ENCODE measurements at regions not wholly inside any gene's neighbourhood (a gene's known extent, or its start where the extent isn't known, plus 50 kb on each side); places are given as distances from the start of the nearest gene placed in this dataset.
"Not testable (repeated sequence)": the region's sequence is repeated elsewhere in the genome, so short reads cannot be mapped to it uniquely, and the experiment has no call there.

DNA sequence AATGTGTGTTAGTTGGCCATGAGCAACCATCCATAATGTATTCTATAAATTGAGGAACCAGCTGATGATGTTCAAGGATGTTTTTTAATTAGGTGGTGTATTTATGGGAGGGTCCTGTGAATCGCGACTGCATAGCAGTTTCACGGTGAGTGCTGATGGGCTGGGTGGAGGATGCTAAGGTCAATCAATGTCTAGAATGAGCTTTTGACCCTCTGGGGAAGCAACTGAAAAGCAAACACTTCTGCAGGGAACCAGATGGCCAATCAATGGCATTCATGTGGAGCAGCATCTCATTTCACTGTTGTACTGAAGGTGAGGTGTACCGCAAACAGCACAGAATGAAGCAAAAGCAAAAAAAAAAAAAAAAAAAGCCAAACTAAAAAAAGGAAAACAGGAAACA, 676.1 kb upstream of the TMEM132C start:
- no peak for DNase-seq

DNA sequence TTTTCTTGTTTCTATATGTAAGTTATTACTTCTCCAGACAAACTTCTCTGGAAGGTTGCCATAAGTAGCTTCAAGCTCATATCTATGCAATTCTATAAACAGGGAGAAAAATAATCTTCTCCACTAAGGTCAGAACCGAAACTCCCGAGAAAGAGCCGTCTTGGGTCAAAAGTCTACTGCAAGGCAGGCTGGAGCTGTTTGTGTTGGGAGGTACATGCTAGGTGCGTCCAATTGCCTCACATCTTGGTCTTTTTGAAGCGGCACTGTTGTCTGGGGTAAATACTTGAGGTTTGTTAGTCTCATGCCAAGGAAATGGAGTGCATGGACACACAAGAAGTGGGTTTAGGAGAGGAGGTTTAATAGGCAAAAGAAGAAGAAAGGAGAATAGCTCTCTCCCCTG, 674.7 kb upstream of the TMEM132C start:
- DNase-seq: no peak

DNA sequence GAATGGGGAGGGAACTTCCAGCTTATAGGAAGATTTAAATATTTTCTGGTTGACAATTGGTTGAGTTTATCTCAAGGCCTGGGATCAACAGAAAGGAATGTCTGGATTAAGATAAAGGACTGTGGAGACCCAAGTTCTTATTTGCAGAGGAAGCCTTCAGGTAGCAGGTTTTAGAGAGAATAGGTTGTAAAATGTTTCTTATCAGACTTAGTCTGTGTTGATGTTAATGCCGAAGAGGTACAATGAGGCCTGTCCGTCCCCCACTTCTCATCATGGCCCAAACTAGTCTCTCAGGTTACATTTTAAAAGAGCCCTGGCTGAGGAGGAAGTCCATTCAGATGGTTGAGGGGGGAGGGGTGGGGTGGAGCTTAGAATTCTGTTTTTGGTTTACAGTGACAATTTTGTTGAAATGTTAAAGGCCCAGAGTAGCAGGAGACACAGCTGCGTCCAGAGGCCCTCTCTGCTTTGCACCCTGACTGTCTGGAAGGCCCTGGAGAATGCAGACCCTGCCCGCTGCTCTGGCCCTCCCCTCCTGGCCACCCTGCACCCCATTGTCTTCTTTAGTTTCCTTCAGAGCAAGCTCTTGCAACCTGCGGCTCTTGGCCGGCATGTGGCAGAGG, 672.5 kb upstream of the TMEM132C start:
- DNase-seq: no peak

DNA sequence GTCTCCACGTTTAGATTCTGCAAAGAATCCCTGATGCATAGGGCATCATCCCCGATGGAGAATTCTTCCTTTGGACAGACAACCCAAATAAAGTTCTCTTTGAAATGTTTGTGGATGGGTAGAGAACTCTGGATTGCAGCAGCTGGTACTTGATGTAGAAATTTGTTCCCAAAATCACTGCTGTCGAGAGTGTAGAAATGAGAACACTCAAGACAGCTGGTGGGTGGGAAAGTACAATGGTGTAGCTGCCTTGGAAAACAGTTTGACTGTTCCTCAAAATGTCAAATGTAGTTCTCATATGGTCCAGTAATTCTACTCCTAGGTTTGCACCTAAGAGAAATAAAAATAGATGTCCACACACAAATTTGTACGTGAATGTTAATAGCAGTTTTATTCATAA, 671.5 kb upstream of the TMEM132C start:
- DNase-seq: no peak

DNA sequence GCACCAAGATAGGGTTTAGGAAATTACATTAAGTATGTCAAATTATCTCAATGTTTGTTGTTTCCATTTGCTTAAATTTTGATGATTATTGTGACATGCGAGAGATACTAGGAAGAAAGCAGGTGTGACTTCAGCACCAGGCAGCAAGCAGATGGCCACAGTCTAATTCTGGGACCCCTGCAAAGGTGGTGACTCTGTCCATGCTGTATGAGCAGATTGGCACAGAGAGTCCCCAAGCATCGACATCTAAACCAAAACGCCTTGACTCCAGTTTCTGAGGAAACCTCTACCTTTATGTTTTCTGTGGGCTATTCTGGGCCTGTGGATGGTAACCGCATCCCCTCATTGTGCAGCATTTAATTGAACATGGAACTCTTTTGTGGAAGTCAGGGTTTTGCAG, 670.1 kb upstream of the TMEM132C start:
- DNase-seq: no peak

DNA sequence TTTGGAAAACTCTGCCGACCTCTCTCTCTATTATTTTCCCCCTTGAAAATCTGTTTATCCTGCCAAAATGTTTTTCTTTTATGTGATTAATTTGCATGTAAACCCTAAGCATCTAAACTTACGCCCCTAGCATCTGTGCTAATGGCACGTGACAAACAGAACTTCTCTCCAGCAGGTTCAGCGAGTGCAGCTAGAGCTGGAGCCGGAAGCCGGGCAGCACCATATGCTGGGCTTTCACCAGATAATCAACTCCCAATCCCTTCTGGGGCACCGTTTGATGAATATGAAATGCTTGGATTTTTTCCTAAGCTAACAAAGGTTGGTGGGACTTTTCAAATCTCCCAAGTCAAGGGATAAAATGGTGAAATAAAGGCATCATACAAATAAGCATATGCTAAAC, 667.5 kb upstream of the TMEM132C start:
- DNase-seq: no peak

DNA sequence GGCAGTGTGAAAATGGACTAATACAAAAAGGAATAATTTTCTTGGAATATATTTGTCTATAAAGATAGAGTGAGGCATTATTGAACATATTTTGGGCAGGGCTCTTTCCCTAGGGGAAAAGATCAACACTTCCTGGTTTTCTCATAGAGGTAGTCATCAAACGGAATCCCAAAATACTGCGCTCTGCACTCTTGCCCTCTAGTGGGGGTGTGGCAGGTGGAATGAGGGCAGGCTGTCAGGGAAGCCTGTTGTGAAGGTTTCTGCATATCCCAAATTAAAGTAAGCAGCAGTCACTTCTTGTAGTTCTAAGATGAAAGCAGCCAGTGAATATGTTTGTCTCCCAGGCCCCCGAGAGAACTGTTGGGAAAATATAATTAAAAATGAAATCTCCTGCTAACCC, 666.8 kb upstream of the TMEM132C start:
- DNase-seq: no peak

DNA sequence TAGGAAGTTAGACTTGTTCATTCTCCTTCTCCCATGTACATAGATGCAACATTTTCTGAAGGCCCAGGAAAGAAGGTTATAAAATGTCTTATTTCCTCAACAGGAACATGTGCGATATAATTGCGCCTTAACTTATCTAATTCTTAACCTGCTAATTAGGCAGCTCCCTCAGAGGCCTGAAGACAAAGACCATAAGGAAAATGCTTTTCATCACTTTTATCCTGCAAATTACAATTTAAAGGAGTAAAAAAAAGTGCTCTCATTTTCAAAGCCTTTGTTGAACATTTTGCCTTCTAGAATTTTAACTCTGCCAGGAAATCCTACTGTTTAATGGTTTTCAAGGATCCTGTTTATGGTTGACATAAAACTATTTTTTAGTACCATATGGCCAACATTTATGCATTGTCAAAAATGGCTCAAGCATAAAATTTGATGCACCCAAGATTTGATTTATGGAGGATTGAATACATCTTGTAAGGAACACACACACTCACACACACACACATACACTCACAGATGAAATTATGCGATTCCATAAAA, 660.4 kb upstream of the TMEM132C start:
- no peak for DNase-seq

DNA sequence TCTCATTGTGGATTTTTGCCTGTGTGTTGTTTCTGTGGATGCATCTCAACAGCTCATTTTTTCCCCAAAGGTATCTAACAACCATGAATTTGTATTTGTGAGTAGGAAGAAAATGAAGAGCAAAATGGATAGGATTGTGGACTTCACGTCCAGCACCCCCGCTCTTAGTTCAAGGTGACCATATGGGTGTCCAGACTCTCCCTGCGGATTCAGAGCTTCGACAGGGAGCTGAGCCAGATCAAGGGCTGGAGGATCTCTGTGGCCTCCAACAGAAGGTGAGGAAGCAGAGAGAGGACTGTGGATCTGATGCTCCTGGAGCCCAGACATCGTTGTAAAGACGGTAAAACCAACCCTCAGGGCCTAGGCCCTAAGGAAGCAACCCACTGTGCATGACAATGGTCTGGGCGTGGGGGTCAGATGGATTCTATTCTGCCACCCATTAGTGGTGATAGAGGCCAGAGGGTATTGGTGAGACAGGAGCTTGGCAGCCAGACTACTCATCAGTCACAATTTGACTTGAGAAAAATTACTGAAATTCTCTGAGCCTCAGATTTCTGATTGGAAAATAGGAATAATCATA, 659.7 kb upstream of the TMEM132C start:
- DNase-seq: no peak

DNA sequence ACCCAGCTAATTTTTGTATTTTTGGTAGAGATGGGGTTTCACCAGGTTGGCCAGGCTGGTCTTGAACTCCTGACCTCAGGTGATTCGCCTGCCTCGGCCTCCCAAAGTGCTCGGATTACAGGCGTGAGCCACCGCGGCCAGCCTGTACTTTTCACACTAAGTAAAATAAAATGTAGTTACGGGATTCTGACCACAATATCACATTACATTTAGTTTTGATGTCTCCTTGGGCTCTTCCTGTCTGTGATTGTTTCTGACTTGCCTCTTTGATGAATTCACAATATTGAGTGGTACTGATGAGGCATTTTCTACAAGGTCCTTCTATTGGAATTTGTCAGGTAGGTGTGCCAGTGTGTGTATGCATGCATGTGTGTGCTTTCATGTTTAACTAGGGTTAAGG, 658.6 kb upstream of the TMEM132C start:
- not testable (repeated sequence) for DNase-seq

DNA sequence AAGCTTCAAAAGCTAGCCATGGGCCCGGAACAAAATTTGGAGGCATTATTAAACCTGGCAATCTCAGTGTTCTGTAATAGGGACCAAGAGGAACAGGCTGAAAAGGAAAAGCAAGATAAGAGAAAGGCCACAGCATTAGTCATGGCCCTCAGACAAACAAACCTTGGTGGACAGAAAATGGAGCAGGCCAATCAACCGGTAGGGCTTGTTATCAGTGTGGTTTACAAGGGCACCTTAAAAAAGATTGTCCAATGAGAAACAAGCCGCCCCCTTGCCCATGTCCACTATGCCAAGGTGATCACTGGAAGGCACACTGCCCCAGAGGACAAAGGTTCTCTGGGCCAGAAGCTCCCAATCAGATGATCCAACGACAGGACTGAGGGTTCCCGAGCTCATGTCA, 653.9 kb upstream of the TMEM132C start:
- no peak for DNase-seq

DNA sequence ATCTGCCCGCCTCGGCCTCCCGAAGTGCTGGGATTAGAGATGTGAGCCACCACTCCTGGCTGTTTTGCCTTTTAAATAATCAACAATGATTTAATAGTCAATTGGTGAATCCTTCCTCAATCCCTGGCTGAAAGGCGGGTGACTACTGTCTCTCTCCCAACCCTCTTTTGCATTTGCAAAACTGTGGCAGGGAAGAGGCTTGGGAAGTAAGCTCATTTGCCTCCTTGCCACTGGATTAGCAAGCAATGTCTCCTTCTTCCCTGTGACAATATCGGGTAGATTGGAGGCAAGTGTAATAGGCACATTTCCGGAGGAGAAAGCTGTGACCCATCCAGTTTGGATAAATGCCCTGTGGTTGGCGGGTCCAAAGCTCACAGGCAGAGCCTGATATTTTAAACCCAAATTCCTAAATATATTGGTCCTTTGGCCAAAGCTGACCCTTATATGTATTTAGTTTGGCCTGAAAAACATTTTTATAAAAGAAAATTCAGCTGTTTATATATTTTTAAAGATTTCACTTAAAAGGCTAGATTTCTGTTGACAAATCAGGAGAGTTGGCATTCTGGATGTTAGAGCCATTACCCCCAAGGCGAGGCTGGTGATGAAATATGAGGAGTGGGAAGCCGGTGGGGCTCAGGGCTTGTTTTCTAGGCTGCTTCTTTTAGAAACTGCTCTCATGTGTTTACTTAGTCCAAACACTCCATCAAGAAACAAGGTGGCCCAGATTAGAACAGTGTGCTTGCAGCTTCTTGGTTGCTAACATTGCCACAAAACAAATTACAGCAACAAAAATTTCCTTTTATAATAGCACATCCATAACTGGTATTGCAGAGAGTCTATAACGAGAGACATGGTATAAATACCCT, 646.9 kb upstream of the TMEM132C start:
- no peak for DNase-seq

DNA sequence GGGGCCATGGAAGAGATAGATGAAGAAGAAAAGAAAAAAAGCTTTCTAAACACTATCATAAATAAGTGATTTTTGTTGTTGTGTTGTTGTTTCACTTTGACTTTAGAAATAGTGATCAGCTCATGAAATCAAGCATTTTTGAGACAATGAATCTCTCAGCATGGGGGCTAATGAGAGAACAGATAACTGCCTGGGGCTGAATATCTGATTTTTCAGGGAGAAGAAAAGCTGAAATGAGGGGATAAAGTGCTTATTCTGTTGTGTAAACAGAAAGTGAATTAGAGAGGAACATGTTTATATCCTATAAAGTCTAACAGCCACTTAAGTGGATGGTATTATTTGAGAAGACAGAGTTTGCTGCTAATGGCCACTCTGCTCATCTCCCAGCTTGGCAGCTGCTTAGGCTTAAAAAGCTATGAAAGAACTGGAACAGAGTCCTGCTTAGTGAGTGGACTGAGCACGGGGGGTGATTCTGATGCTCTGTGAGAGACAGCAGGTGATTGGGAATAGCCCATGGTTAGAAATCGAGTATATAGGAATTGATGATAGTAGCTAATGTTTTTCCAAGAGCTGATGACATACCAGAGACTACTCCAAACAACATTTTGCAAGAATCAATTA, 646.1 kb upstream of the TMEM132C start:
- DNase-seq: no peak

DNA sequence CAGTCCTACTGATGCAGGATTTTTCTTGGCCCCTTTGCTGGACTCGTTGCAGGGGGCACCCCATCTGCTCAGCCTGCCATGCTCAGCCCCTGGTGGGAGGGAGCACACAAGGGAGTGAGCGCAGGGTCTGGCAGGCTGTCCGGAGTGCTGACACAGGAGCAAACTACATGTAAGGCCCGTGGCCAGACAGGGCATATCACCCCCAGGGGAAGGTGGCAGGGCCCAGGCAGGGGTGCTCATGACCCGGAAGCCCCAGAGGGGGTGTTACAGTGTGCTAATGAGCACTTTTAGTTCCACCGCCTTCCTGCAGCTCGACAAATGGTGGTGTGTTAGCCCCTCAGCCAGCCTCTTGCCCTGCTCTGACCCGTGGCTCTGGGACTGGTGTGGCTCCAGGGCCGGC, 645.6 kb upstream of the TMEM132C start:
- no peak for DNase-seq

DNA sequence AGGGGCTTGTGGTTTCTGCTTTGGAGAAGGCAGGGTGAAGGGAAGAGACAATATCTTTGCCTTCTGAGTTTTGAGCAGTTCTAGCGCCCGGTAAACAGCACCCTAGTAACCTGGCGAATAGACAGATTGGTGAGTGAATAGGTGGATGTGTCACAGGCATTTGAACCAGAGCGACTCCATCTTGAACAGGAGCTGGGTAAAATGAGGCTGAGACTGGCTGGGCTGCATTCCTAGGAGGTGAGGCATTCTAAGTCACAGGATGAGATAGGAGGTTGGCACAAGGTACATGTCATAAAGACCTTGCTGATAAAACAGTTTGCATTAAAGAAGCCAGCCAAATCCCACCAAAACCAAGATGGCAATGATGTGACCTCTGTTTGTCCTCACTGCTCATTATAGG, 643.6 kb upstream of the TMEM132C start:
- DNase-seq: no peak

DNA sequence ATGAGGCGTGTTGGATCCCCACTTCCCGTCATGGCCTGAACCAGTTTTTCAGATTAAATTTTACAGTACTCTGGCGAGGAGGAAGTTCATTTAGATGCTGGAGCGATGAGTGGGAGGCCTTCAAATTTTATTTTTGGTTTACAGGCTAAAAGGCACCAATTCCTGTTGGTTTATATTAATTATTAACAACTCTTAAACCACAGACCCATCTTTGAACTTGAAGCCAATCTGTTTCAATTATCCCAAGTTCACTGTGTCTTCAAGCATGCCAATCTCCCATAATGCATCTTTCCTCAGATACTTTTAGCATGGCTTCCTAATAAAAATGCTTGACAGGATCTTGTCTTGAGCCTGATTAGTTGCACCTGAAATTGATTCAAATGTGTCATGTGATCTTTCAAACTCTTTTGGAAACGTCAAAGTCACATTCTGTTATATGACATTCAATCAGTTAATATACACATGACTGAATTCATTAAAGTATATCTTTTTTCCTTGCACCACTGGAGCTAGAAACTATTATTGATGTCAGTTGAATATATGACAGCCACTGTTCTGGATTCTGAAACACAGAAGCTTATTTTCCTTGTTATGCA, 641.7 kb upstream of the TMEM132C start:
- no peak for DNase-seq

DNA sequence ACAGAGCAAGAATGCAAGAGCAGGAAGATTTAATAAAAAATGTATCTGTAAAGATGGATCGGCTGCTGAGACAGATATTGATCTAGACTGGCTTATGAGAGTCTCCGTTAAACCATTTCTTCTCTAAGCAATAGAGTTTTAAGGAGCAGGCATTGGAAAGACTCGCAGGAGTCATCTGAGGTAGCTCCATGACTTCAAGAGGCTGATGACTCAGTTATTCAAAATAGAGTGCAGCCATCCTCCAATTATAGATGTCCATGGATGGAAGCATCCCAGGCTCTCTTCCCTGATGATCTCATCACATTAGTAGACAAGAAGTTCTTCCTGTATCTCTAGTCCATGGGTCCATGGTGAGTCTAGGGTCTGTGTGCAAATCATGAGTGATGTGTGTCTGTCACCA, 638.3 kb upstream of the TMEM132C start:
- no peak for DNase-seq

DNA sequence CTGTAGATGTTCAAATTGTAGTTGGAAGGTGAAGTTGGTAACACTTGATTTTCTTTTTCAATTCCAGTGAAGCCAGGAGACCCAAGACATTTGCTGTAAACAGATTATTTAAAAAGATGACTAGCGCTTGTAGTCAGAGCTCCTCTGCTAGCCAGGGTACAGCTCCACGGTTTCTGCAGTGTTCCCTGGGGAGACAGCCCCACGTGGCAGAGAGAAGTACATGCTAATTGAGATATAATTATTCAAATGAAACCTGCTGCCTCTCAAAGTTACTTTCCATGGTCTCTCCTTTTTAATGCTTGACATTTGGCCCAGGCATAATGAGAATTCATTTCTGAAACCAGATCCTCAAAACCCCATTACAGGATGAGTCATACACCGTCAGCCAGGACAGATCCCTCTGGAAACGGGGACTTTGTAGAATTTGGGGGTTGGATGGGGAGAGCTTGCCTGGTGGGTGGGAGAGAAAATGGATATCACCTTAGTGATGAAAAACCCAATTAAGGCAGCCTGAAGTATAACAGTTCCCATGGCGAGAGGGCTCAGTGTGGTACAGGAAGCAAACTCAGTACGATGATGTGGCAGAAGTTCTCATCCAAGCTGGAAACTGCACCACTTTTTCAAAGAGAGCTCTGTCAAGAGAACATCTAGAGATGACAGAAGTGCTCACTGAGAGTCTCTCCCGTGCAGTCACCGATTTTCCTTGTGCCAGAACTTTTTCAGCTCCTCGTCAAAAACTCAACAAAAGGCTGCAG, 637.7 kb upstream of the TMEM132C start:
- no peak for DNase-seq

DNA sequence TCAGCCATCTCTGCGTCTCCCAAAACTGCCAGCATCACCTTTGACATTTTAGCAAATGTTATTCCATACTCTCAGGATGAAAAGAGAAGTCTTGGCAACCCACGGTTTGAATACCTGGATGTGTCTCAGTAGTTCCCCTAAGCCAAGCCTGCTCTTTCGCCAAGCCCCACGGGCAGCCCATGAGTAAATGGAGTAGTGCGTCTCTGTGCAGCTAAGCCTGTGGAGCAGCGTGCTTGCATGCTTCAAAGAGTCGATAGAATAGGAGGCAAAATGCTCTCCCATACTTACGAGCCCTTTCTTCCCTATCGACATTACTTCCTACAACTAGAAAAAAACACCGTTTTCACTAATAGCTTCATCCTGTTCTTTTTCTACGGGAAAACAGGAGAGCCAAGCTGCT, 634.5 kb upstream of the TMEM132C start:
- DNase-seq: no peak

DNA sequence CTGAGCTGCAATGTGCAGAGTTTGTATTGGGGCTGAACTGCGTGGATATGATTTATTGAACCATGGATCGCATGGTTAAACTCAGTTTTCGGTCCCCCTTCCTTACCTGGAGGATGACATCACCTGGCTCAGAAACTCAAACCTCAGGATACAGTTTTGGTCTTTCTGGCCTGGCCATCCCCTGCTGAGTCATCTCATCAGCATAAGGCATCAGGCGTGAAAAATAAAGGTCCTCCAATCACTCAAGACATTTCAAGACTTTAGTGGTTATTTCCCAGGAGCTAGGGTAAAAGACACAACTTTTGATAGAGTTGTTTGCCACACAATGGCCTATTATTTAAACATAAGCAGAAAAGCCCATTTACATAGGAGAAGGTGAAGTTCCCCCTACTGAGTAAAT, 631.1 kb upstream of the TMEM132C start:
- DNase-seq: no peak

DNA sequence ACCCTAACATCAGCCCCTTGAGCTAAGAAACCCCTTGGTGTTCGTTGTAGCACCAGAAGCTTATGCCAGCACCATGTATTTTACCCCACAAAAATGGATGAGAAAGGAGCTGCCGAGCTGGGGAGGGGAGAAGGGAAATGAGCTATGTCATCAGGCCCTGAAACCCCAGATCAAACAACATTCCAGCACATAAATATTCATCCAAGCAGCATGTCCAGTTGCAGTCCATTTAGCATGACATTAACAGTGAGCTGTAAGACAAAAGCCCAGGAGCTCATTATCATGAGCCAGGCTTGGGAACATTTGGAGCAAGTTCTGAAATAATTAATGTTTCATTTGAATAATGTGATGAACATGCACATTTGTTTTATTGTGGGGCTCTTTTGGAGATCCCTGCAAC, 630.1 kb upstream of the TMEM132C start:
- DNase-seq: no peak

DNA sequence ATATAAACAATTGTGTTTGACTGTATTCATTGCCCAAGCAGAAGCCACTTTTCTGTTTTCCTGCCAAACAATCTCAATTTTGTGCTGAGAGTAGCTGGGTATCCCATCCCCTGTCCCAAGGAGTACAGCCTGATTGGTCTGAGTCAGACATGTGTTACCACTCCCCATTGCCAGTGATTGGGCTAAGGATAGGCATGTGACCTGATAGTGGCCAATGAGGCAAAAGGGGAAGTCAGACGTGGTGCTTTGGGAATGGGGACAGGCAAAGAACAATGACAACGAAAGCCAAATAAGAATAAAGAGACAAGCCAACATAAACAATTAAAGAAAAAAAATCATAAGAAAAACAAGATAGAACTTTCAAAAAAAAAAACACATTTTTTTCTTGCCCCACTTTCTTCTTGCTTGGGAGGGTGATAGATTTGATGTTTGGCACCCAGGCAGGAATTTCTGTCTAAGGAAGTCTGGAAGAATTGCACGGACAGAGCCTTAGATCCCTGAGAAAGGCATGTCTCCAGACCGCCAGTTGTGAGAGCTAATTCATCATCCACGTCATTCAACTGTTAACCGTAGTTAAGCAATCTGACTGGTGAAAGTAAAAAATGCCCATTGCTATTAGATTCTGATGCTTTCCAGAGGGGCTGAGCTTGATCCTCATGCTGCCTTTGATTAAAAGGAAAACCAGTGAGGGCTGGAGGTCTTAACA, 626.6 kb upstream of the TMEM132C start:
- no peak for DNase-seq

Data from CD4-positive, alpha-beta T cell treated with Interleukin-17A for 1 hour (primary cell).